ENCODE measurements at regions not wholly inside any gene's neighbourhood (a gene's known extent, or its start where the extent isn't known, plus 50 kb on each side); places are given as distances from the start of the nearest gene placed in this dataset.

DNA sequence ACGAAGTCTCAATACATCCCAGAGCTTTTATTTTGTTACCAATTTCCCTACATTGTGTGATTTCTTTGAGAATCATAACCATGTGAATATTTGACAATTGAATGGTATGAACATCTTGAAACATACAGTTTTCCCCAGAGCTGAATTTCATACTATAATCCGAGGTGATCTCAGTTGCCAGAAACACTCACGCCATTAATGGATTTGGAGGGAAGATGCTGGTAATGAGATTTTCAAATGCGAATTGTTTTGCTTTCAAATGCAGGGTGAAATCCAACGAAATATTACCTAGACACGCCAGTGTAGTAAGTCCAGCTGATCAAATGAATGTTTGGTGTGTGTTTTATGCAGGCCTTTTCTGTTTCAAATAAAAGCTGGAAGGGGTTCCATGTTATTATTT, 277.8 kb upstream of the CDH5 start:
- TF ChIP-seq, protein P1, sequence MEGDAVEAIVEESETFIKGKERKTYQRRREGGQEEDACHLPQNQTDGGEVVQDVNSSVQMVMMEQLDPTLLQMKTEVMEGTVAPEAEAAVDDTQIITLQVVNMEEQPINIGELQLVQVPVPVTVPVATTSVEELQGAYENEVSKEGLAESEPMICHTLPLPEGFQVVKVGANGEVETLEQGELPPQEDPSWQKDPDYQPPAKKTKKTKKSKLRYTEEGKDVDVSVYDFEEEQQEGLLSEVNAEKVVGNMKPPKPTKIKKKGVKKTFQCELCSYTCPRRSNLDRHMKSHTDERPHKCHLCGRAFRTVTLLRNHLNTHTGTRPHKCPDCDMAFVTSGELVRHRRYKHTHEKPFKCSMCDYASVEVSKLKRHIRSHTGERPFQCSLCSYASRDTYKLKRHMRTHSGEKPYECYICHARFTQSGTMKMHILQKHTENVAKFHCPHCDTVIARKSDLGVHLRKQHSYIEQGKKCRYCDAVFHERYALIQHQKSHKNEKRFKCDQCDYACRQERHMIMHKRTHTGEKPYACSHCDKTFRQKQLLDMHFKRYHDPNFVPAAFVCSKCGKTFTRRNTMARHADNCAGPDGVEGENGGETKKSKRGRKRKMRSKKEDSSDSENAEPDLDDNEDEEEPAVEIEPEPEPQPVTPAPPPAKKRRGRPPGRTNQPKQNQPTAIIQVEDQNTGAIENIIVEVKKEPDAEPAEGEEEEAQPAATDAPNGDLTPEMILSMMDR (IDR thresholded peaks at IDR 0.05): no peak
- TF ChIP-seq POLR2AphosphoS5 (IDR thresholded peaks at IDR 0.05; ENCODE audit: insufficient read depth in 1 of 2, low read depth in 1 of 2) (no peak), POLR2A (IDR thresholded peaks at IDR 0.05) (no peak)
